ENCODE measurements at regions not wholly inside any gene's neighbourhood (a gene's known extent, or its start where the extent isn't known, plus 50 kb on each side); places are given as distances from the start of the nearest gene placed in this dataset.

DNA sequence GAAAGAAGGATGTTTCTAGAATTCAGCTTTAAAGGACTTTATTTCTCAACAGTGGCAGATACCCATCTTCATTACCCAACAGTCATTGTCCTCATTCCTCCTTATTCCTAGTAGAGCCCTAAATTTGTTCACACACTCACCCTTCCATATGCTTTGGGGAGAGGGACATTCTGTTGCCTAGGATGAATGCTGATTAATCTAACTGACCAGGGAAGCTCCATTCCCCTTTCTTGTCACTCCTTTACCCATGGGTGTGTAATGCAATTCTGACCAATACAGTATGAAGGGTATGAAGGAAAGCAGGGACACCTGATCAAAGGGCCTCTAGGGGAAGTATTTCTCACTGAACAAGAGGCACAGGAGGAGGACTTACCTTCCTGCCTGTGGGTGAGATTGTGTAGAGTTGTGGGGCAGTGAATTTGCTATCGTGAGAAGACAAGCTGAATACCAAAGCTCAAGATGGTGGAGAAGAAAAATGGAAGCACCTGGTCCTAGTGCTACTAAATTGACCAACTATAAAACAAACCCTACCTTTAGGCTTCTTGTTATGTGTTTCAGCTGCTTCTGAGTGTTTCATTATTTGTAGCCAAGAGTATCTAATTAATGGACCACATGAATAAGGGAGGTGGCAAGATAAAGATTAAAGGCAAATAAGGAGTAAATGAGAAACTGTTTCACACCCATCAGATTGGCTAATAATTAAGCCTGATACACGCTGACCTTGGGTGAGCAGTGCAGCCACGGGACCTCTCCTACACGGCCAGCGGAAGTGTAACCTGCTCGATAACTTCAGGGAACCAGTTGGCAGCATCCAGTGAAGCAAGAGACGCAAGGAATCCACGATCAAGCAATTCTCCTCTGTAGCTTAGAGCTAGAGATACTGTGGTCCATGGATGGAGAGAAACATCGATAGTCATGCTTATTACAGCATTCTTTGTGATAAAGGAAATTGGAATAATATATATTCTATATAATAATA is 202.3 kb downstream of the MYCN start:
- TF ChIP-seq CEBPB (IDR thresholded peaks at IDR 0.05; ENCODE audit: low read depth, low read length) (no peak), POLR2A (IDR thresholded peaks at IDR 0.05; ENCODE audit: low read depth, low read length) (no peak), MAZ (IDR thresholded peaks at IDR 0.05; ENCODE audit: borderline replicate concordance, low read depth, low read length) (no peak), CTCF (conservative IDR thresholded peaks at IDR 0.05; ENCODE audit: low read depth, low read length) (no peak), BHLHE40 (IDR thresholded peaks at IDR 0.05; ENCODE audit: low read depth, low read length) (no peak), FOS (IDR thresholded peaks at IDR 0.05; ENCODE audit: low read depth, low read length) (no peak), NFE2L2 (IDR thresholded peaks at IDR 0.05; ENCODE audit: low read depth, low read length) (no peak), RCOR1 (IDR thresholded peaks at IDR 0.05; ENCODE audit: insufficient replicate concordance, low read length) (no peak)
- intact Hi-C loops (cut with micrococcal nuclease) = loop anchor here (10.0 kb wide), 1 partner anchor 212 kb away; no protein-coding TSS in a partner anchor
- no peak for ATAC-seq (ENCODE audit: low read depth)
- no peak overlapping the region for H2BK120ac ChIP-seq (ENCODE audit: low read depth, low read length)
- H3K4me1 ChIP-seq (ENCODE audit: control insufficient read depth, insufficient read depth, low read length) = no peaks in the 10 kb centered on the region
- no peak overlapping the region for H3K14ac ChIP-seq (replicated peaks; ENCODE audit: low read depth, low read length)
- no peak overlapping the region for H3K23ac ChIP-seq (ENCODE audit: low read depth, low read length)
- H3K4me3 ChIP-seq (ENCODE audit: insufficient read depth, low read depth, low read length) = no peak overlapping the region
- H3K36me3 ChIP-seq (ENCODE audit: control insufficient read depth, insufficient read depth, low read length) = no peaks in the 10 kb centered on the region
- peaks cover 5% of the 10 kb centered on the region; the same call in 1 of the 2 replicates for H3K9me3 ChIP-seq (ENCODE audit: control insufficient read depth, insufficient read depth, low read length)
- DNase-seq = no peak
- no peak overlapping the region for H3K18ac ChIP-seq (ENCODE audit: low read depth, low read length)
- H3K56ac ChIP-seq (ENCODE audit: extremely low read depth, insufficient read depth, low read length) = no peak overlapping the region
- no peak overlapping the region for H2BK5ac ChIP-seq (ENCODE audit: low read depth, low read length, poor library complexity, severe bottlenecking)
- H3K4ac ChIP-seq (ENCODE audit: low read depth, low read length) = no peak overlapping the region
- H2AK9ac ChIP-seq (replicated peaks; ENCODE audit: low read depth, low read length, poor library complexity) = no peak overlapping the region
- CTCF ChIA-PET = no interaction called here
- no peak overlapping the region for H4K8ac ChIP-seq (ENCODE audit: low read depth in 2 of 2, low read length in 2 of 2)
- no peaks in the 10 kb centered on the region for H4K20me1 ChIP-seq (ENCODE audit: insufficient read depth, low read length)
- dilution Hi-C loops (cut with HindIII; ENCODE audit: low sequenced_read_pairs, unreplicated experiment) = no loop called here
- H3K27ac ChIP-seq (ENCODE audit: insufficient read depth, low read length) = no peak overlapping the region
- H2BK20ac ChIP-seq (ENCODE audit: low read depth, low read length) = no peak overlapping the region
- no peaks in the 10 kb centered on the region for H3K9me1 ChIP-seq (ENCODE audit: insufficient read depth, low read length)
- no peak overlapping the region for H4K5ac ChIP-seq (ENCODE audit: low read depth, low read length)
- POLR2A ChIA-PET (ENCODE audit: unreplicated experiment) = no interaction called here
- in situ Hi-C loops (cut with MboI; ENCODE audit: low sequenced_read_pairs) = no loop called here
- H2BK15ac ChIP-seq (ENCODE audit: low read depth, low read length) = no peak overlapping the region
- H4K91ac ChIP-seq (ENCODE audit: insufficient read depth, low read depth, low read length) = no peak overlapping the region
- no peak overlapping the region for H2AK5ac ChIP-seq (ENCODE audit: low read depth, low read length)
- no peak overlapping the region for H3K4me2 ChIP-seq (ENCODE audit: low read depth, low read length)
- no TSS peak for BruUV-seq (replicated peaks)
- H3K79me1 ChIP-seq (ENCODE audit: low read depth in 1 of 2, low read length in 2 of 2) = no peaks in the 10 kb centered on the region
- 60% methylated on average over 1 of the region's 9 CpGs; no CpG with 5 or more reads in 1 of the 2 experiments for WGBS, 2 experiments (ENCODE audit: extremely low coverage in 2 of 2, insufficient read length in 1 of 2)
- no peaks in the 10 kb centered on the region for H3K27me3 ChIP-seq (ENCODE audit: control insufficient read depth, insufficient read depth, low read length)
- no peak overlapping the region for H3K9ac ChIP-seq (ENCODE audit: low read depth, low read length)
- no peak overlapping the region for H2AFZ ChIP-seq (replicated peaks; ENCODE audit: low read length, poor library complexity)

Data from IMR-90 (cell line).